HEK293 (cell line): ENCODE measurements at regions not wholly inside any gene's neighbourhood (a gene's known extent, or its start where the extent isn't known, plus 50 kb on each side); places are given as distances from the start of the nearest gene placed in this dataset.

Source experiments
- CTCF ChIA-PET: fragments of 350-600 bp; formaldehyde crosslinking; extraction: SDS; loops from one replicate; lab custom pipeline; 2021; ENCODE audit warnings: antibody characterized with exemption; lab: Yijun Ruan, JAX
- POLR2A ChIA-PET: fragments of 300-600 bp; formaldehyde crosslinking; extraction: SDS; loops from one replicate; lab custom pipeline; 2020; ENCODE audit warnings: antibody characterized with exemption, inconsistent platforms; lab: Yijun Ruan, JAX
- H3K27ac ChIP-seq: fragments of 200-500 bp; sonication (Bioruptor generic); 2 replicates; pipeline ENCODE4 v1.5.1; 2014; ENCODE audit warnings: low read depth, low read length, control low read depth, inconsistent platforms; ENCODE audit errors: extremely low read depth
- H3K36me3 ChIP-seq, 2 experiments: fragments of 200-500 bp in 1 of 2; sonication (Bioruptor generic) in 1 of 2; 1 replicate in 1 of 2; 2 replicates in 1 of 2; pipeline ENCODE4 v1.5.1; 2014 to 2017; ENCODE audit warnings: inconsistent platforms in 2 of 2, low read length in 2 of 2; ENCODE audit not compliant: control insufficient read depth in 2 of 2, insufficient read depth in 1 of 2
- H3K4me1 ChIP-seq: fragments of 200-500 bp; sonication (Bioruptor generic); 2 replicates; pipeline ENCODE4 v1.5.1; 2014; ENCODE audit warnings: mild to moderate bottlenecking, low read length, inconsistent platforms; ENCODE audit not compliant: control insufficient read depth, insufficient read depth
- H3K4me3 ChIP-seq: 2 replicates; pipeline ENCODE4 v1.5.1; 2011; ENCODE audit warnings: low read depth, mild to moderate bottlenecking, control low read depth, low read length, moderate library complexity
- H3K9me3 ChIP-seq: fragments of 200-500 bp; sonication (Bioruptor generic); 2 replicates; pipeline ENCODE4 v1.5.1; 2014; ENCODE audit warnings: low read depth, low read length, inconsistent platforms; ENCODE audit not compliant: control insufficient read depth, insufficient read depth
- RBAK ChIP-seq: fragments of 450-650 bp; formaldehyde crosslinking; IDR thresholded peaks from 2 replicates; pipeline ENCODE4 v1.5.1; 2016; ENCODE audit warnings: missing biosample characterization, missing genetic modification characterization
- SCRT2 ChIP-seq: fragments of 450-650 bp; formaldehyde crosslinking; IDR thresholded peaks from 2 replicates; pipeline ENCODE4 v1.5.1; 2016; ENCODE audit warnings: missing biosample characterization, missing genetic modification characterization
- TRIM28 ChIP-seq: IDR thresholded peaks from 2 replicates; pipeline ENCODE4 v1.6.1; 2011; ENCODE audit warnings: low read length, control low read depth, borderline replicate concordance
- ZFP37 ChIP-seq: fragments of 450-650 bp; formaldehyde crosslinking; IDR thresholded peaks from 2 replicates; pipeline ENCODE4 v1.5.1; 2016; ENCODE audit warnings: missing biosample characterization, missing genetic modification characterization
- ZFP69B ChIP-seq: fragments of 450-650 bp; formaldehyde crosslinking; IDR thresholded peaks from 2 replicates; pipeline ENCODE4 v1.5.1; 2016; ENCODE audit warnings: missing biosample characterization, missing genetic modification characterization
- ZNF121 ChIP-seq: fragments of 450-650 bp; formaldehyde crosslinking; IDR thresholded peaks from 2 replicates; pipeline ENCODE4 v1.5.1; 2016; ENCODE audit warnings: missing biosample characterization, missing genetic modification characterization
- ZNF133 ChIP-seq: fragments of 450-650 bp; formaldehyde crosslinking; IDR thresholded peaks from 2 replicates; pipeline ENCODE4 v1.5.1; 2016; ENCODE audit warnings: missing biosample characterization, missing genetic modification characterization
- ZNF146 ChIP-seq: fragments of 450-650 bp; formaldehyde crosslinking; IDR thresholded peaks from 2 replicates; pipeline ENCODE4 v1.5.1; 2016; ENCODE audit warnings: missing biosample characterization, missing genetic modification characterization
- ZNF169 ChIP-seq: fragments of 450-650 bp; formaldehyde crosslinking; IDR thresholded peaks from 2 replicates; pipeline ENCODE4 v1.5.1; 2016; ENCODE audit warnings: missing biosample characterization, missing genetic modification characterization
- ZNF184 ChIP-seq: fragments of 450-650 bp; IDR thresholded peaks from 2 replicates; pipeline ENCODE4 v1.5.1; 2018; ENCODE audit warnings: missing biosample characterization, mild to moderate bottlenecking, missing genetic modification characterization
- ZNF19 ChIP-seq: fragments of 450-650 bp; formaldehyde crosslinking; IDR thresholded peaks from 2 replicates; pipeline ENCODE4; 2016; ENCODE audit warnings: missing biosample characterization, missing genetic modification characterization, low read depth
- ZNF214 ChIP-seq: fragments of 450-650 bp; formaldehyde crosslinking; IDR thresholded peaks from 2 replicates; pipeline ENCODE4 v1.5.1; 2017; ENCODE audit warnings: missing biosample characterization, mild to moderate bottlenecking, missing genetic modification characterization, borderline replicate concordance
- ZNF350 ChIP-seq: fragments of 450-650 bp; formaldehyde crosslinking; IDR thresholded peaks from 2 replicates; pipeline ENCODE4 v1.5.0; 2017; ENCODE audit warnings: missing biosample characterization, mild to moderate bottlenecking, missing genetic modification characterization
- ZNF366 ChIP-seq: fragments of 450-650 bp; formaldehyde crosslinking; conservative IDR thresholded peaks from 2 replicates; pipeline ENCODE4 v1.5.1; 2016; ENCODE audit warnings: missing biosample characterization, missing genetic modification characterization
- ZNF37A ChIP-seq: fragments of 450-650 bp; IDR thresholded peaks from 2 replicates; pipeline ENCODE4 v1.5.1; 2018; ENCODE audit warnings: missing biosample characterization, missing genetic modification characterization
- ZNF558 ChIP-seq: fragments of 450-650 bp; formaldehyde crosslinking; IDR thresholded peaks from 2 replicates; pipeline ENCODE4 v1.5.1; 2016; ENCODE audit warnings: missing biosample characterization, missing genetic modification characterization
- ZNF624 ChIP-seq: fragments of 450-650 bp; formaldehyde crosslinking; IDR thresholded peaks from 2 replicates; pipeline ENCODE4 v1.5.1; 2017; ENCODE audit warnings: missing biosample characterization, missing genetic modification characterization
- ZNF626 ChIP-seq: fragments of 450-650 bp; sonication (Bioruptor Pico); formaldehyde crosslinking; IDR thresholded peaks from 2 replicates; pipeline ENCODE4 v1.5.1; 2018; ENCODE audit warnings: missing biosample characterization, missing genetic modification characterization, inconsistent platforms
- ZNF701 ChIP-seq: fragments of 450-650 bp; formaldehyde crosslinking; IDR thresholded peaks from 2 replicates; pipeline ENCODE4 v1.5.1; 2016; ENCODE audit warnings: missing biosample characterization, missing genetic modification characterization
- ZNF707 ChIP-seq: fragments of 450-650 bp; formaldehyde crosslinking; IDR thresholded peaks from 2 replicates; pipeline ENCODE4 v1.5.1; 2016; ENCODE audit warnings: missing biosample characterization, missing genetic modification characterization
- ZNF785 ChIP-seq: fragments of 450-650 bp; formaldehyde crosslinking; IDR thresholded peaks from 2 replicates; pipeline ENCODE4 v1.5.1; 2016; ENCODE audit warnings: missing biosample characterization, missing genetic modification characterization
- ZNF791 ChIP-seq: fragments of 450-650 bp; formaldehyde crosslinking; IDR thresholded peaks from 2 replicates; pipeline ENCODE4 v1.5.1; 2016; ENCODE audit warnings: missing biosample characterization, missing genetic modification characterization
- ZNF830 ChIP-seq: fragments of 450-650 bp; IDR thresholded peaks from 2 replicates; pipeline ENCODE4 v1.5.0; 2018; ENCODE audit warnings: missing biosample characterization, missing genetic modification characterization, low read depth, mild to moderate bottlenecking, moderate library complexity
- ZNF843 ChIP-seq: fragments of 450-650 bp; formaldehyde crosslinking; IDR thresholded peaks from 2 replicates; pipeline ENCODE4 v1.5.1; 2016; ENCODE audit warnings: missing biosample characterization, missing genetic modification characterization
- TF ChIP-seq, protein P1 (sequence below): fragments of 450-650 bp; formaldehyde crosslinking; IDR thresholded peaks from 2 replicates; pipeline ENCODE4 v1.5.1; 2017; ENCODE audit warnings: missing biosample characterization, missing genetic modification characterization
- TF ChIP-seq, protein P2 (sequence below): fragments of 450-650 bp; formaldehyde crosslinking; IDR thresholded peaks from 2 replicates; pipeline ENCODE4 v1.5.1; 2016; ENCODE audit warnings: missing biosample characterization, missing genetic modification characterization
- TF ChIP-seq, protein P3 (sequence below): fragments of 450-650 bp; IDR thresholded peaks from 2 replicates; pipeline ENCODE4 v1.5.1; 2018; ENCODE audit warnings: missing biosample characterization, mild to moderate bottlenecking, missing genetic modification characterization

DNA sequence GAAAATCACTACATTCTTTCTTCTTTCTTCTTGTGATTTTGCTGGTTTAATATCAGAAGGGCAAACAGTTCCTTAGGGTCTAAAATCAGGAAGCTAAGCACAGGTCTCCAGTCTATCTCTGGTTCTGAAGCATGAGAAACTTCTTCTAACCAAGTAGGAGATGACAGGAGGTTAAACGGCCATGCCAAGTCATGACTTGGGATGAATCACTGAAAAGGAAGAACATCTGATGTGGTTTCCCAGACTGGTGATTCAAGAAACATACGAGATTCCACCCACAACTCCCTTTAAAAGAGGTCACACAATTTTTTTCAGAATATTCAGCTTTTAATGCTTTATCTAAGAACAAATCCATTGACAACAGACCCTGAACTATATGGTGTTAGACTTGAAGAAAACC lies 684.0 kb upstream of the PRKX start:
- Histone ChIP-seq H3K36me3 (no peaks in the 10 kb centered on the region), H3K9me3 (no peaks in the 10 kb centered on the region), H3K27ac (no peak overlapping the region), H3K4me1 (no peaks in the 10 kb centered on the region), H3K4me3 (no peak overlapping the region)
- CTCF ChIA-PET = no interaction called here
- POLR2A ChIA-PET = no interaction called here
- TF ChIP-seq ZNF785 (no peak), ZNF791 (tag by site-specific recombination) (no peak), ZNF707 (no peak), ZNF350 (tag by site-specific recombination) (no peak), ZNF169 (tag by site-specific recombination) (no peak), ZNF133 (tag by site-specific recombination) (no peak), ZNF626 (tag by site-specific recombination) (no peak), ZNF830 (tag by site-specific recombination) (no peak), SCRT2 (tag by site-specific recombination) (no peak), ZNF146 (no peak), ZNF121 (tag by site-specific recombination) (no peak), ZFP69B (tag by site-specific recombination) (no peak), TRIM28 (no peak), ZNF214 (no peak), ZNF624 (tag by site-specific recombination) (no peak), ZNF843 (tag by site-specific recombination) (no peak)
- TF ChIP-seq, protein P1, sequence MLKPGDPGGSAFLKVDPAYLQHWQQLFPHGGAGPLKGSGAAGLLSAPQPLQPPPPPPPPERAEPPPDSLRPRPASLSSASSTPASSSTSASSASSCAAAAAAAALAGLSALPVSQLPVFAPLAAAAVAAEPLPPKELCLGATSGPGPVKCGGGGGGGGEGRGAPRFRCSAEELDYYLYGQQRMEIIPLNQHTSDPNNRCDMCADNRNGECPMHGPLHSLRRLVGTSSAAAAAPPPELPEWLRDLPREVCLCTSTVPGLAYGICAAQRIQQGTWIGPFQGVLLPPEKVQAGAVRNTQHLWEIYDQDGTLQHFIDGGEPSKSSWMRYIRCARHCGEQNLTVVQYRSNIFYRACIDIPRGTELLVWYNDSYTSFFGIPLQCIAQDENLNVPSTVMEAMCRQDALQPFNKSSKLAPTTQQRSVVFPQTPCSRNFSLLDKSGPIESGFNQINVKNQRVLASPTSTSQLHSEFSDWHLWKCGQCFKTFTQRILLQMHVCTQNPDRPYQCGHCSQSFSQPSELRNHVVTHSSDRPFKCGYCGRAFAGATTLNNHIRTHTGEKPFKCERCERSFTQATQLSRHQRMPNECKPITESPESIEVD (tag by site-specific recombination) = no peak

DNA sequence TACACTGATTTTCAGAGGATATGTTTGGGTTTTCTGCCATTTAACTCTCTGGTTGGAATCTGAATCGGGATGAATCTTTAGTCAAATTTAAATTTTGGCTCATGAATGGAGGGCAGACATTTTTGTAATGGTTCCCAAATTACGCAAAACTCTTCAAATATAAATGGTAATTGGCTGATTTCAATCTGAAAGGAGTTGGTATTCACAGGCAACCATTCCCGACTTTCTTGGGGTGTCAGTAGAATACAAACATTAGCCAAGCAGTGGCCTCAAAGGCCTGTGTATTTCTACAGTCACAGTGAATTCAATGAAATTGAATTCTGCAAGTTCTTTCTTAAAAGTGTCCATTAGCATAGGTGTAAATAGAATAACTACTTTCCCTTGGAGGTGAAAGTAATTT lies 668.8 kb upstream of the PRKX start:
- ChIA-PET POLR2A (no interaction called here), CTCF (no interaction called here)
- no peaks in the 10 kb centered on the region for H3K36me3 ChIP-seq
- TF ChIP-seq RBAK (tag by site-specific recombination) = no peak
- no peak for TF ChIP-seq ZNF366 (tag by site-specific recombination)
- no peak for TF ChIP-seq ZNF37A (tag by site-specific recombination)
- TF ChIP-seq ZNF558 (tag by site-specific recombination) = no peak
- TF ChIP-seq ZNF701 (tag by site-specific recombination) = no peak
- TF ChIP-seq, protein P2, sequence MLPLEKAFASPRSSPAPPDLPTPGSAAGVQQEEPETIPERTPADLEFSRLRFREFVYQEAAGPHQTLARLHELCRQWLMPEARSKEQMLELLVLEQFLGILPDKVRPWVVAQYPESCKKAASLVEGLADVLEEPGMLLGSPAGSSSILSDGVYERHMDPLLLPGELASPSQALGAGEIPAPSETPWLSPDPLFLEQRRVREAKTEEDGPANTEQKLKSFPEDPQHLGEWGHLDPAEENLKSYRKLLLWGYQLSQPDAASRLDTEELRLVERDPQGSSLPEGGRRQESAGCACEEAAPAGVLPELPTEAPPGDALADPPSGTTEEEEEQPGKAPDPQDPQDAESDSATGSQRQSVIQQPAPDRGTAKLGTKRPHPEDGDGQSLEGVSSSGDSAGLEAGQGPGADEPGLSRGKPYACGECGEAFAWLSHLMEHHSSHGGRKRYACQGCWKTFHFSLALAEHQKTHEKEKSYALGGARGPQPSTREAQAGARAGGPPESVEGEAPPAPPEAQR (tag by site-specific recombination) = no peak
- no peak for TF ChIP-seq ZFP37 (tag by site-specific recombination)
- TF ChIP-seq, protein P3, sequence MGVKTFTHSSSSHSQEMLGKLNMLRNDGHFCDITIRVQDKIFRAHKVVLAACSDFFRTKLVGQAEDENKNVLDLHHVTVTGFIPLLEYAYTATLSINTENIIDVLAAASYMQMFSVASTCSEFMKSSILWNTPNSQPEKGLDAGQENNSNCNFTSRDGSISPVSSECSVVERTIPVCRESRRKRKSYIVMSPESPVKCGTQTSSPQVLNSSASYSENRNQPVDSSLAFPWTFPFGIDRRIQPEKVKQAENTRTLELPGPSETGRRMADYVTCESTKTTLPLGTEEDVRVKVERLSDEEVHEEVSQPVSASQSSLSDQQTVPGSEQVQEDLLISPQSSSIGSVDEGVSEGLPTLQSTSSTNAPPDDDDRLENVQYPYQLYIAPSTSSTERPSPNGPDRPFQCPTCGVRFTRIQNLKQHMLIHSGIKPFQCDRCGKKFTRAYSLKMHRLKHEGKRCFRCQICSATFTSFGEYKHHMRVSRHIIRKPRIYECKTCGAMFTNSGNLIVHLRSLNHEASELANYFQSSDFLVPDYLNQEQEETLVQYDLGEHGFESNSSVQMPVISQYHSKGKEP (tag by site-specific recombination) = no peak
- TF ChIP-seq ZNF19 = no peak
- TF ChIP-seq ZNF184 (tag by site-specific recombination) = no peak
- no peak overlapping the region for H3K4me3 ChIP-seq
- H3K4me1 ChIP-seq = no peaks in the 10 kb centered on the region
- H3K9me3 ChIP-seq = no peaks in the 10 kb centered on the region
- no peak overlapping the region for H3K27ac ChIP-seq
